Endodermal cell (in vitro differentiated cells): ENCODE measurements at regions not wholly inside any gene's neighbourhood (a gene's known extent, or its start where the extent isn't known, plus 50 kb on each side); places are given as distances from the start of the nearest gene placed in this dataset.
A peak's percentile ranks its signal among the peaks of the same experiment; 100 is the strongest.

ENCODE experiments used
- DNase-seq: peaks from one replicate; pipeline ENCODE4 v3.0.0-alpha.2; 2017
- H3K27ac ChIP-seq: 2 replicates; pipeline ENCODE4 v1.5.1; 2013; ENCODE audit warnings: mild to moderate bottlenecking, low read depth, low read length, moderate library complexity
- H3K27me3 ChIP-seq: 2 replicates; pipeline ENCODE4 v1.6.1; 2013; ENCODE audit warnings: mild to moderate bottlenecking, low read length, moderate library complexity; ENCODE audit not compliant: insufficient read depth, control insufficient read depth, poor library complexity, severe bottlenecking
- H3K36me3 ChIP-seq: 2 replicates; pipeline ENCODE4 v1.7.0; 2013; ENCODE audit warnings: mild to moderate bottlenecking, low read length, moderate library complexity; ENCODE audit not compliant: control insufficient read depth, insufficient read depth
- H3K4me1 ChIP-seq: one replicate; pipeline ENCODE4 v1.7.0; 2013; ENCODE audit warnings: low read length; ENCODE audit not compliant: control insufficient read depth, insufficient read depth
- H3K4me3 ChIP-seq: 2 replicates; pipeline ENCODE4 v1.5.1; 2013; ENCODE audit warnings: mild to moderate bottlenecking, low read length, moderate library complexity
- H3K9ac ChIP-seq: 2 replicates; pipeline ENCODE4 v1.6.1; 2013; ENCODE audit warnings: mild to moderate bottlenecking, low read length, moderate library complexity; ENCODE audit not compliant: poor library complexity, severe bottlenecking; ENCODE audit errors: extremely low read depth
- H3K9me3 ChIP-seq: 2 replicates; pipeline ENCODE4 v1.6.1; 2013; ENCODE audit warnings: mild to moderate bottlenecking, low read length, moderate library complexity; ENCODE audit not compliant: control insufficient read depth
- H3K27ac Mint-ChIP-seq: 2 replicates; pipeline ENCODE4 v1.8.0; 2020; ENCODE audit warnings: mixed read lengths
- H3K27me3 Mint-ChIP-seq: 2 replicates; pipeline ENCODE4 v1.8.0; 2021; ENCODE audit warnings: mild to moderate bottlenecking, mixed read lengths; ENCODE audit not compliant: insufficient read depth
- H3K36me3 Mint-ChIP-seq: 2 replicates; pipeline ENCODE4 v1.8.0; 2020; ENCODE audit warnings: low read depth, mixed read lengths
- H3K4me1 Mint-ChIP-seq: 2 replicates; pipeline ENCODE4 v1.8.0; 2020; ENCODE audit warnings: mixed read lengths
- H3K4me3 Mint-ChIP-seq: 2 replicates; pipeline ENCODE4 v1.8.0; 2020; ENCODE audit warnings: mild to moderate bottlenecking, moderate library complexity, mixed read lengths
- H3K9me3 Mint-ChIP-seq: 2 replicates; pipeline ENCODE4 v1.8.0; 2020; ENCODE audit warnings: mild to moderate bottlenecking, mixed read lengths
- CTCF ChIP-seq: fragments of 200-600 bp; sonication (generic); conservative IDR thresholded peaks from 2 replicates; pipeline ENCODE4 v1.5.0; 2021; ENCODE audit warnings: antibody characterized with exemption, mild to moderate bottlenecking
- WGBS, 2 experiments: methylation state at CpG; one replicate each; pipeline versions ENCODE4 v1.1.5 to v1.1.7; 2013; ENCODE audit warnings: missing lambda C conversion rate in 2 of 2, mixed read lengths in 1 of 2; ENCODE audit not compliant: insufficient coverage in 1 of 2, insufficient read length in 1 of 2; 5-methylcytosine and 5-hydroxymethylcytosine counted together

GRCh38 chr4:57418133-57418532 is 307.9 kb upstream of the IGFBP7 start:
- no peak for DNase-seq
- no peaks in the 10 kb centered on the region for H3K4me1 ChIP-seq
- 100% methylated on average over 1 of the region's 1 CpG; no CpG with 5 or more reads in 1 of the 2 experiments for WGBS, 2 experiments
- Mint-ChIP-seq H3K9me3 (peaks cover 23% of the 10 kb centered on the region), H3K36me3 (peaks cover 2% of the 10 kb centered on the region), H3K27ac (no peak overlapping the region), H3K4me1 (peaks cover 2% of the 10 kb centered on the region), H3K27me3 (peaks cover 3% of the 10 kb centered on the region), H3K4me3 (no peak overlapping the region)
- no peaks in the 10 kb centered on the region for H3K36me3 ChIP-seq
- H3K27me3 ChIP-seq: no peaks in the 10 kb centered on the region
- no peak overlapping the region for H3K27ac ChIP-seq
- TF ChIP-seq CTCF: no peak
- no peak overlapping the region for H3K9ac ChIP-seq
- no peak overlapping the region for H3K4me3 ChIP-seq
- peaks cover 20% of the 10 kb centered on the region for H3K9me3 ChIP-seq

- no peak for TF ChIP-seq CTCF
- Histone ChIP-seq H3K9ac (no peak overlapping the region), H3K27me3 (no peaks in the 10 kb centered on the region), H3K9me3 (no peaks in the 10 kb centered on the region), H3K36me3 (no peaks in the 10 kb centered on the region), H3K4me3 (no peak overlapping the region), H3K4me1 (no peaks in the 10 kb centered on the region), H3K27ac (peak overlapping the region; percentile 59)
- WGBS, 2 experiments: 94 to 100% methylated on average over 1 to 5 of the region's 5 CpGs
- Mint-ChIP-seq H3K4me1 (peaks cover 2% of the 10 kb centered on the region), H3K4me3 (no peak overlapping the region), H3K36me3 (no peaks in the 10 kb centered on the region), H3K27me3 (no peaks in the 10 kb centered on the region), H3K27ac (no peak overlapping the region), H3K9me3 (no peaks in the 10 kb centered on the region)
- no peak for DNase-seq
Observed at GRCh38 chr4:57412259-57413054, 302.3 kb upstream of the IGFBP7 start.

GRCh38 chr4:57410331-57411052 is 300.3 kb upstream of the IGFBP7 start:
- Histone ChIP-seq H3K9ac (no peak overlapping the region), H3K9me3 (no peaks in the 10 kb centered on the region), H3K36me3 (no peaks in the 10 kb centered on the region), H3K27ac (no peak overlapping the region), H3K4me1 (no peaks in the 10 kb centered on the region), H3K4me3 (no peak overlapping the region), H3K27me3 (no peaks in the 10 kb centered on the region)
- no peaks in the 10 kb centered on the region for H3K36me3 Mint-ChIP-seq
- no peaks in the 10 kb centered on the region for H3K9me3 Mint-ChIP-seq
- DNase-seq: no peak
- no peaks in the 10 kb centered on the region for H3K27me3 Mint-ChIP-seq
- WGBS, 2 experiments: 82 to 87% methylated on average over 5 of the region's 5 CpGs
- no peak overlapping the region for H3K4me3 Mint-ChIP-seq
- TF ChIP-seq CTCF: no peak
- no peak overlapping the region for H3K27ac Mint-ChIP-seq
- H3K4me1 Mint-ChIP-seq: peaks cover 2% of the 10 kb centered on the region
